ENCODE measurements at regions not wholly inside any gene's neighbourhood (a gene's known extent, or its start where the extent isn't known, plus 50 kb on each side); places are given as distances from the start of the nearest gene placed in this dataset.

GRCh38 chr21:15654171-15654570 is 75.6 kb upstream of the USP25 start:
- no peak for TF ChIP-seq EZH2 (IDR thresholded peaks at IDR 0.05; ENCODE audit: insufficient read depth, poor library complexity, severe bottlenecking)
- no peak for TF ChIP-seq EZH2phosphoT487 (IDR thresholded peaks at IDR 0.05; ENCODE audit: insufficient read depth, low read depth)
